ENCODE measurements at regions not wholly inside any gene's neighbourhood (a gene's known extent, or its start where the extent isn't known, plus 50 kb on each side); places are given as distances from the start of the nearest gene placed in this dataset.
"Not testable (repeated sequence)": the region's sequence is repeated elsewhere in the genome, so short reads cannot be mapped to it uniquely, and the experiment has no call there.

- H3K27ac ChIP-seq, result no peak overlapping the region
- H3K4me1 ChIP-seq (ENCODE audit: low read depth, poor library complexity, severe bottlenecking), result no peaks in the 10 kb centered on the region
- no peaks in the 10 kb centered on the region for H3K79me2 ChIP-seq (ENCODE audit: insufficient read depth, low read depth)
- TF ChIP-seq, protein P1, sequence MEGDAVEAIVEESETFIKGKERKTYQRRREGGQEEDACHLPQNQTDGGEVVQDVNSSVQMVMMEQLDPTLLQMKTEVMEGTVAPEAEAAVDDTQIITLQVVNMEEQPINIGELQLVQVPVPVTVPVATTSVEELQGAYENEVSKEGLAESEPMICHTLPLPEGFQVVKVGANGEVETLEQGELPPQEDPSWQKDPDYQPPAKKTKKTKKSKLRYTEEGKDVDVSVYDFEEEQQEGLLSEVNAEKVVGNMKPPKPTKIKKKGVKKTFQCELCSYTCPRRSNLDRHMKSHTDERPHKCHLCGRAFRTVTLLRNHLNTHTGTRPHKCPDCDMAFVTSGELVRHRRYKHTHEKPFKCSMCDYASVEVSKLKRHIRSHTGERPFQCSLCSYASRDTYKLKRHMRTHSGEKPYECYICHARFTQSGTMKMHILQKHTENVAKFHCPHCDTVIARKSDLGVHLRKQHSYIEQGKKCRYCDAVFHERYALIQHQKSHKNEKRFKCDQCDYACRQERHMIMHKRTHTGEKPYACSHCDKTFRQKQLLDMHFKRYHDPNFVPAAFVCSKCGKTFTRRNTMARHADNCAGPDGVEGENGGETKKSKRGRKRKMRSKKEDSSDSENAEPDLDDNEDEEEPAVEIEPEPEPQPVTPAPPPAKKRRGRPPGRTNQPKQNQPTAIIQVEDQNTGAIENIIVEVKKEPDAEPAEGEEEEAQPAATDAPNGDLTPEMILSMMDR (conservative IDR thresholded peaks at IDR 0.05; ENCODE audit: low read depth, low read length), result no peak
- no peaks in the 10 kb centered on the region for H3K27me3 ChIP-seq (ENCODE audit: insufficient read depth, low read depth)
- H3K4me2 ChIP-seq, result no peak overlapping the region
- no peak overlapping the region for H2AFZ ChIP-seq (ENCODE audit: low read depth)
- H3K4me3 ChIP-seq (IDR thresholded peaks at IDR 0.05; ENCODE audit: insufficient read depth, low read depth, low read length), result no peak overlapping the region
- no peak overlapping the region for H3K9ac ChIP-seq
- H3K36me3 ChIP-seq (ENCODE audit: insufficient read depth), result no peaks in the 10 kb centered on the region
- H4K20me1 ChIP-seq (ENCODE audit: insufficient read depth), result no peaks in the 10 kb centered on the region
These were observed 1643.1 kb upstream of the CELF4 start for GRCh38 chr18:39208729-39209128.

GRCh38 chr18:39208190-39208589 lies 1642.6 kb upstream of the CELF4 start:
- Histone ChIP-seq H3K4me1 (ENCODE audit: low read depth, poor library complexity, severe bottlenecking) (no peaks in the 10 kb centered on the region), H3K4me3 (IDR thresholded peaks at IDR 0.05; ENCODE audit: insufficient read depth, low read depth, low read length) (no peak overlapping the region), H3K36me3 (ENCODE audit: insufficient read depth) (no peaks in the 10 kb centered on the region), H3K4me2 (no peak overlapping the region), H3K9ac (no peak overlapping the region), H2AFZ (ENCODE audit: low read depth) (no peak overlapping the region), H4K20me1 (ENCODE audit: insufficient read depth) (no peaks in the 10 kb centered on the region), H3K79me2 (ENCODE audit: insufficient read depth, low read depth) (no peaks in the 10 kb centered on the region), H3K27ac (no peak overlapping the region), H3K27me3 (ENCODE audit: insufficient read depth, low read depth) (no peaks in the 10 kb centered on the region)
- TF ChIP-seq, protein P1 (conservative IDR thresholded peaks at IDR 0.05; ENCODE audit: low read depth, low read length), result no peak

GRCh38 chr18:39206398-39207103 lies 1641.0 kb upstream of the CELF4 start:
- H4K20me1 ChIP-seq (ENCODE audit: insufficient read depth); H2AFZ ChIP-seq (ENCODE audit: low read depth); H3K4me3 ChIP-seq (IDR thresholded peaks at IDR 0.05; ENCODE audit: insufficient read depth, low read depth, low read length); H3K36me3 ChIP-seq (ENCODE audit: insufficient read depth); H3K79me2 ChIP-seq (ENCODE audit: insufficient read depth, low read depth); H3K27me3 ChIP-seq (ENCODE audit: insufficient read depth, low read depth); H3K4me2 ChIP-seq; H3K27ac ChIP-seq; H3K9ac ChIP-seq; H3K4me1 ChIP-seq (ENCODE audit: low read depth, poor library complexity, severe bottlenecking): not testable (repeated sequence)

- Histone ChIP-seq H3K4me2 (no peak overlapping the region), H4K20me1 (ENCODE audit: insufficient read depth) (no peaks in the 10 kb centered on the region), H2AFZ (ENCODE audit: low read depth) (no peak overlapping the region), H3K9ac (no peak overlapping the region), H3K36me3 (ENCODE audit: insufficient read depth) (no peaks in the 10 kb centered on the region), H3K4me3 (IDR thresholded peaks at IDR 0.05; ENCODE audit: insufficient read depth, low read depth, low read length) (no peak overlapping the region), H3K27ac (no peak overlapping the region), H3K79me2 (ENCODE audit: insufficient read depth, low read depth) (no peaks in the 10 kb centered on the region), H3K27me3 (ENCODE audit: insufficient read depth, low read depth) (no peaks in the 10 kb centered on the region), H3K4me1 (ENCODE audit: low read depth, poor library complexity, severe bottlenecking) (no peaks in the 10 kb centered on the region)
- TF ChIP-seq, protein P1 (conservative IDR thresholded peaks at IDR 0.05; ENCODE audit: low read depth, low read length), result no peak
These were observed 1640.1 kb upstream of the CELF4 start for GRCh38 chr18:39205565-39206195.

GRCh38 chr18:39200153-39200552 lies 1634.6 kb upstream of the CELF4 start:
- Histone ChIP-seq H3K4me1 (ENCODE audit: low read depth, poor library complexity, severe bottlenecking) (no peaks in the 10 kb centered on the region), H3K4me2 (no peak overlapping the region), H3K27ac (no peak overlapping the region), H3K36me3 (ENCODE audit: insufficient read depth) (no peaks in the 10 kb centered on the region), H3K9ac (no peak overlapping the region), H3K27me3 (ENCODE audit: insufficient read depth, low read depth) (no peaks in the 10 kb centered on the region), H3K79me2 (ENCODE audit: insufficient read depth, low read depth) (no peaks in the 10 kb centered on the region), H3K4me3 (IDR thresholded peaks at IDR 0.05; ENCODE audit: insufficient read depth, low read depth, low read length) (no peak overlapping the region), H2AFZ (ENCODE audit: low read depth) (no peak overlapping the region), H4K20me1 (ENCODE audit: insufficient read depth) (no peaks in the 10 kb centered on the region)
- TF ChIP-seq, protein P1 (conservative IDR thresholded peaks at IDR 0.05; ENCODE audit: low read depth, low read length), result no peak
